Neuronal stem cell (in vitro differentiated cells): ENCODE measurements at regions not wholly inside any gene's neighbourhood (a gene's known extent, or its start where the extent isn't known, plus 50 kb on each side); places are given as distances from the start of the nearest gene placed in this dataset.

ENCODE experiments used
- DNase-seq: peaks from one replicate; pipeline ENCODE4 v3.0.0-alpha.2; 2013; ENCODE audit warnings: low spot score
- H2AFZ ChIP-seq: one replicate; pipeline ENCODE4 v1.6.1; 2013; ENCODE audit warnings: mild to moderate bottlenecking, low read length, inconsistent platforms
- H2AK5ac ChIP-seq: 2 replicates; pipeline ENCODE4 v1.6.1; 2013; ENCODE audit warnings: low read depth, mild to moderate bottlenecking, inconsistent platforms, low read length, moderate library complexity, mixed read lengths
- H2BK120ac ChIP-seq: 2 replicates; pipeline ENCODE4 v1.6.1; 2013; ENCODE audit warnings: low read depth, mild to moderate bottlenecking, inconsistent platforms, low read length, moderate library complexity, mixed read lengths
- H2BK12ac ChIP-seq: one replicate; pipeline ENCODE4 v1.6.1; 2013; ENCODE audit warnings: low read length, inconsistent platforms
- H2BK15ac ChIP-seq: 2 replicates; pipeline ENCODE4 v1.6.1; 2013; ENCODE audit warnings: mild to moderate bottlenecking, low read length, inconsistent platforms, mixed read lengths
- H2BK5ac ChIP-seq: one replicate; pipeline ENCODE4 v1.6.1; 2013; ENCODE audit warnings: inconsistent platforms, mild to moderate bottlenecking, low read length, moderate library complexity
- H3K14ac ChIP-seq: one replicate; pipeline ENCODE4 v1.6.1; 2013; ENCODE audit warnings: low read length, inconsistent platforms
- H3K18ac ChIP-seq: 2 replicates; pipeline ENCODE4 v1.6.1; 2013; ENCODE audit warnings: low read length, inconsistent platforms
- H3K23ac ChIP-seq: 2 replicates; pipeline ENCODE4 v1.6.1; 2013; ENCODE audit warnings: low read depth, mild to moderate bottlenecking, mixed read lengths, low read length, inconsistent platforms; ENCODE audit not compliant: poor library complexity
- H3K27ac ChIP-seq: replicated peaks from 3 replicates; pipeline ENCODE4 v1.5.1; 2013; ENCODE audit warnings: low read length, inconsistent platforms
- H3K27me3 ChIP-seq, 3 experiments: 2 replicates each; pipeline ENCODE4 v1.6.1; 2013; ENCODE audit warnings: low read length in 3 of 3, mild to moderate bottlenecking in 2 of 3, inconsistent platforms in 1 of 3, low read depth in 1 of 3, mixed read lengths in 1 of 3, moderate library complexity in 1 of 3; ENCODE audit not compliant: control insufficient read depth in 3 of 3, insufficient read depth in 3 of 3
- H3K36me3 ChIP-seq, 2 donors: replicated peaks in 1 of 2; 2 replicates each; pipeline ENCODE4 v1.6.1; 2013; ENCODE audit warnings: low read length in 2 of 2; ENCODE audit not compliant: control insufficient read depth in 2 of 2, insufficient read depth in 2 of 2
- H3K4ac ChIP-seq: 2 replicates; pipeline ENCODE4 v1.6.1; 2013; ENCODE audit warnings: inconsistent platforms, mild to moderate bottlenecking, low read length, moderate library complexity
- H3K4me1 ChIP-seq, 2 donors: 1 replicate in 1 of 2; 2 replicates in 1 of 2; pipeline ENCODE4 v1.6.1; 2013; ENCODE audit warnings: low read length in 2 of 2, low read depth in 1 of 2; ENCODE audit not compliant: control insufficient read depth in 2 of 2, insufficient read depth in 1 of 2
- H3K4me2 ChIP-seq: one replicate; pipeline ENCODE4 v1.6.1; 2013; ENCODE audit warnings: mild to moderate bottlenecking, low read length, inconsistent platforms; ENCODE audit not compliant: insufficient read depth, poor library complexity, severe bottlenecking
- H3K4me3 ChIP-seq, 2 donors: 2 replicates each; pipeline ENCODE4 v1.5.1; 2013; ENCODE audit warnings: low read length in 2 of 2, mild to moderate bottlenecking in 2 of 2, inconsistent platforms in 1 of 2, moderate library complexity in 1 of 2
- H3K79me1 ChIP-seq: one replicate; pipeline ENCODE4 v1.6.1; 2013; ENCODE audit warnings: low read depth, mild to moderate bottlenecking, inconsistent platforms, low read length, moderate library complexity
- H3K9ac ChIP-seq: one replicate; pipeline ENCODE4 v1.6.1; 2013; ENCODE audit warnings: mild to moderate bottlenecking, low read depth, low read length, inconsistent platforms; ENCODE audit not compliant: poor library complexity
- H3K9me3 ChIP-seq, 2 donors: replicated peaks in 1 of 2; 2 replicates each; pipeline versions ENCODE3 to v1.6.1; 2013; ENCODE audit warnings: low read length in 2 of 2, mild to moderate bottlenecking in 2 of 2, inconsistent platforms in 1 of 2, low read depth in 1 of 2, mixed read lengths in 1 of 2, moderate library complexity in 1 of 2; ENCODE audit not compliant: control insufficient read depth in 2 of 2, insufficient read depth in 1 of 2
- H4K8ac ChIP-seq: one replicate; pipeline ENCODE4 v1.6.1; 2013; ENCODE audit warnings: low read depth, mild to moderate bottlenecking, inconsistent platforms, low read length, moderate library complexity
- H4K91ac ChIP-seq: one replicate; pipeline ENCODE4 v1.6.1; 2013; ENCODE audit warnings: low read length, low read depth, mild to moderate bottlenecking, inconsistent platforms; ENCODE audit not compliant: poor library complexity
- WGBS, 2 donors: extraction: QIAGEN DNeasy Blood & Tissue Kit; methylation state at CpG; one replicate each; pipeline ENCODE4 v1.1.7; 2013; ENCODE audit warnings: missing lambda C conversion rate in 2 of 2, mixed read lengths in 1 of 2; ENCODE audit not compliant: insufficient read length in 2 of 2, insufficient replicate concordance in 1 of 2; ENCODE audit errors: extremely low coverage in 2 of 2; 5-methylcytosine and 5-hydroxymethylcytosine counted together

- Histone ChIP-seq H3K4me1 (peaks cover 0 to 2% of the 10 kb centered on the region in 2 donors), H3K27me3 (peaks cover 0 to 3% (median 0%) of the 10 kb centered on the region in 3 experiments), H3K14ac (no peak overlapping the region), H2BK15ac (no peak overlapping the region), H3K36me3 (no peaks in the 10 kb centered on the region), H3K79me1 (no peaks in the 10 kb centered on the region), H2BK5ac (no peak overlapping the region), H3K27ac (no peak overlapping the region), H2AK5ac (no peak overlapping the region), H2AFZ (no peak overlapping the region), H3K4ac (no peak overlapping the region), H3K4me3 (no peak overlapping the region), H3K23ac (no peak overlapping the region), H3K9me3 (peaks cover 0 to 2% of the 10 kb centered on the region in 2 donors), H3K9ac (no peak overlapping the region), H4K8ac (no peak overlapping the region), H2BK120ac (no peak overlapping the region), H4K91ac (no peak overlapping the region), H2BK12ac (no peak overlapping the region), H3K18ac (no peak overlapping the region), H3K4me2 (no peak overlapping the region)
- WGBS, 2 donors, result no CpG with 5 or more reads among the region's 2 CpGs
- no peak for DNase-seq
Measured at GRCh38 chr6:1109134-1109533, 202.8 kb upstream of the FOXQ1 start.

GRCh38 chr6:1108198-1108597, 203.7 kb upstream of the FOXQ1 start:
- no peak overlapping the region for H3K27ac ChIP-seq
- no peak overlapping the region for H4K91ac ChIP-seq
- H3K9ac ChIP-seq, result no peak overlapping the region
- H2BK15ac ChIP-seq, result no peak overlapping the region
- H2AFZ ChIP-seq, result no peak overlapping the region
- no peaks in the 10 kb centered on the region for H3K36me3 ChIP-seq
- DNase-seq, result no peak
- no peak overlapping the region for H2BK120ac ChIP-seq
- peaks cover 0 to 3% (median 0%) of the 10 kb centered on the region in 3 experiments for H3K27me3 ChIP-seq
- no peak overlapping the region for H4K8ac ChIP-seq
- H3K4me3 ChIP-seq, result no peak overlapping the region
- H3K4me1 ChIP-seq, result peaks cover 4 to 8% of the 10 kb centered on the region in 2 donors
- H2BK5ac ChIP-seq, result no peak overlapping the region
- WGBS, 2 donors, result no CpG with 5 or more reads among the region's 8 CpGs
- no peak overlapping the region for H3K4ac ChIP-seq
- no peaks in the 10 kb centered on the region for H3K79me1 ChIP-seq
- H3K23ac ChIP-seq, result no peak overlapping the region
- H3K14ac ChIP-seq, result no peak overlapping the region
- no peak overlapping the region for H3K18ac ChIP-seq
- H2BK12ac ChIP-seq, result no peak overlapping the region
- H3K4me2 ChIP-seq, result no peak overlapping the region
- H3K9me3 ChIP-seq, result peaks cover 0 to 2% of the 10 kb centered on the region in 2 donors
- no peak overlapping the region for H2AK5ac ChIP-seq

- Histone ChIP-seq H3K4ac (no peak overlapping the region), H3K4me1 (peaks cover 4 to 8% of the 10 kb centered on the region in 2 donors), H3K27me3 (peaks cover 0 to 3% (median 0%) of the 10 kb centered on the region in 3 experiments), H2AFZ (no peak overlapping the region), H3K4me3 (no peak overlapping the region), H3K4me2 (no peak overlapping the region), H3K79me1 (no peaks in the 10 kb centered on the region), H3K23ac (no peak overlapping the region), H2AK5ac (no peak overlapping the region), H3K18ac (no peak overlapping the region), H4K91ac (no peak overlapping the region), H2BK15ac (no peak overlapping the region), H2BK5ac (no peak overlapping the region), H2BK120ac (no peak overlapping the region), H3K36me3 (no peaks in the 10 kb centered on the region), H3K27ac (no peak overlapping the region), H3K14ac (no peak overlapping the region), H2BK12ac (no peak overlapping the region), H3K9me3 (peaks cover under 1 to 2% of the 10 kb centered on the region in 2 donors), H4K8ac (no peak overlapping the region), H3K9ac (no peak overlapping the region)
- no peak for DNase-seq
- WGBS, 2 donors, result no CpG with 5 or more reads among the region's 4 CpGs
Measured at GRCh38 chr6:1107578-1107977, 204.3 kb upstream of the FOXQ1 start.

GRCh38 chr6:1105833-1106400, 206.0 kb upstream of the FOXQ1 start:
- peaks cover 0 to 3% (median 0%) of the 10 kb centered on the region in 3 experiments for H3K27me3 ChIP-seq
- no CpG with 5 or more reads among the region's 7 CpGs for WGBS, 2 donors

More at GRCh38 chr6:1105833-1106400, 206.0 kb upstream of the FOXQ1 start:
- H2AFZ ChIP-seq, result no peak overlapping the region
- no peak overlapping the region for H3K23ac ChIP-seq
- no peak overlapping the region for H3K14ac ChIP-seq
- H4K91ac ChIP-seq, result no peak overlapping the region
- H3K4ac ChIP-seq, result no peak overlapping the region
- no peak overlapping the region for H2BK12ac ChIP-seq
- peaks cover 2 to 3% of the 10 kb centered on the region in 2 donors for H3K9me3 ChIP-seq
- H3K18ac ChIP-seq, result no peak overlapping the region
- no peak overlapping the region for H3K4me3 ChIP-seq
- H2AK5ac ChIP-seq, result no peak overlapping the region
- no peak overlapping the region for H2BK5ac ChIP-seq
- H3K36me3 ChIP-seq, result no peaks in the 10 kb centered on the region
- no peaks in the 10 kb centered on the region for H3K79me1 ChIP-seq
- no peak overlapping the region for H3K27ac ChIP-seq
- H2BK15ac ChIP-seq, result no peak overlapping the region
- H4K8ac ChIP-seq, result no peak overlapping the region
- H3K9ac ChIP-seq, result no peak overlapping the region
- no peak for DNase-seq
- peaks cover 4 to 8% of the 10 kb centered on the region in 2 donors for H3K4me1 ChIP-seq
- H2BK120ac ChIP-seq, result no peak overlapping the region
- no peak overlapping the region for H3K4me2 ChIP-seq
